ENCODE measurements at regions not wholly inside any gene's neighbourhood (a gene's known extent, or its start where the extent isn't known, plus 50 kb on each side); places are given as distances from the start of the nearest gene placed in this dataset.

- TF ChIP-seq POLR2AphosphoS5 (IDR thresholded peaks at IDR 0.05): no peak
- TF ChIP-seq CTCF (IDR thresholded peaks at IDR 0.05): no peak
- no peak for TF ChIP-seq POLR2A (IDR thresholded peaks at IDR 0.05)
Observed at GRCh38 chr12:30420561-30420960, 275.1 kb downstream of the IPO8 start.

Measured in breast epithelium (tissue), 3 donors.